ENCODE measurements at regions not wholly inside any gene's neighbourhood (a gene's known extent, or its start where the extent isn't known, plus 50 kb on each side); places are given as distances from the start of the nearest gene placed in this dataset.

- no peaks in the 10 kb centered on the region for H3K36me3 ChIP-seq (ENCODE audit: control insufficient read depth in 4 of 4, insufficient read depth in 3 of 4, low read depth in 1 of 4, low read length in 3 of 4)
- DNase-seq (ENCODE audit: low spot score): no peak
- H3K9ac ChIP-seq (ENCODE audit: low read depth in 1 of 2, low read length in 2 of 2): no peak overlapping the region
- H3K27ac ChIP-seq (ENCODE audit: low read depth in 1 of 2, low read length in 2 of 2): no peak overlapping the region
- no peaks in the 10 kb centered on the region for H3K4me1 ChIP-seq (ENCODE audit: control insufficient read depth in 4 of 4, insufficient read depth in 4 of 4, low read length in 3 of 4)
- TF ChIP-seq RXRA (IDR thresholded peaks at IDR 0.05) (no peak), ZBTB33 (IDR thresholded peaks at IDR 0.05) (no peak), RAD21 (IDR thresholded peaks at IDR 0.05) (no peak), HNF4G (IDR thresholded peaks at IDR 0.05) (no peak)
- no peak overlapping the region for H3K4me3 ChIP-seq (ENCODE audit: low read depth in 1 of 3, low read length in 3 of 3)
- H3K9me3 ChIP-seq (ENCODE audit: control insufficient read depth in 4 of 4, low read length in 3 of 4): no peaks in the 10 kb centered on the region
- H3K27me3 ChIP-seq (ENCODE audit: control insufficient read depth in 4 of 4, insufficient read depth in 4 of 4, low read length in 3 of 4): no peaks in the 10 kb centered on the region
Observed at GRCh38 chr2:16273111-16273510, 332.8 kb downstream of the MYCN start.

GRCh38 chr2:16272038-16272788 is 331.9 kb downstream of the MYCN start:
- H3K4me1 ChIP-seq (ENCODE audit: control insufficient read depth in 4 of 4, insufficient read depth in 4 of 4, low read length in 3 of 4): no peaks in the 10 kb centered on the region
- H3K9me3 ChIP-seq (ENCODE audit: control insufficient read depth in 4 of 4, low read length in 3 of 4): no peaks in the 10 kb centered on the region
- no peak overlapping the region for H3K27ac ChIP-seq (ENCODE audit: low read depth in 1 of 2, low read length in 2 of 2)
- H3K36me3 ChIP-seq (ENCODE audit: control insufficient read depth in 4 of 4, insufficient read depth in 3 of 4, low read depth in 1 of 4, low read length in 3 of 4): no peaks in the 10 kb centered on the region
- H3K9ac ChIP-seq (ENCODE audit: low read depth in 1 of 2, low read length in 2 of 2): no peak overlapping the region
- TF ChIP-seq ZBTB33 (IDR thresholded peaks at IDR 0.05): no peak
- no peak for TF ChIP-seq RXRA (IDR thresholded peaks at IDR 0.05)
- TF ChIP-seq RAD21 (IDR thresholded peaks at IDR 0.05): no peak
- TF ChIP-seq ATF3 (IDR thresholded peaks at IDR 0.05): no peak
- no peak for TF ChIP-seq YY1 (IDR thresholded peaks at IDR 0.05)
- no peak for TF ChIP-seq TAF1 (conservative IDR thresholded peaks at IDR 0.05)
- no peak for TF ChIP-seq HNF4G (IDR thresholded peaks at IDR 0.05)
- TF ChIP-seq HNF4A (conservative IDR thresholded peaks at IDR 0.05): no peak
- no peak for TF ChIP-seq FOXA1 (IDR thresholded peaks at IDR 0.05)
- TF ChIP-seq FOXA2 (IDR thresholded peaks at IDR 0.05): no peak
- TF ChIP-seq REST (IDR thresholded peaks at IDR 0.05): no peak
- TF ChIP-seq SP1 (IDR thresholded peaks at IDR 0.05): no peak
- no peak for TF ChIP-seq EGR1 (IDR thresholded peaks at IDR 0.05; ENCODE audit: low read depth in 2 of 2)
- no peak for TF ChIP-seq NR2F2 (IDR thresholded peaks at IDR 0.05)
- TF ChIP-seq JUND (IDR thresholded peaks at IDR 0.05): no peak
- TF ChIP-seq CTCF (IDR thresholded peaks at IDR 0.05; ENCODE audit: low read depth, low read length, missing input control): no peak
- TF ChIP-seq MAX (IDR thresholded peaks at IDR 0.05): no peak
- no peak for TF ChIP-seq GABPA (IDR thresholded peaks at IDR 0.05 in 1 of 2, conservative IDR thresholded peaks at IDR 0.05 in 1 of 2)
- H3K4me3 ChIP-seq (ENCODE audit: low read depth in 1 of 3, low read length in 3 of 3): no peak overlapping the region
- 89% methylated on average over 10 of the region's 10 CpGs for WGBS
- H3K27me3 ChIP-seq (ENCODE audit: control insufficient read depth in 4 of 4, insufficient read depth in 4 of 4, low read length in 3 of 4): no peaks in the 10 kb centered on the region
- no peak for DNase-seq (ENCODE audit: low spot score)
